ENCODE measurements at regions not wholly inside any gene's neighbourhood (a gene's known extent, or its start where the extent isn't known, plus 50 kb on each side); places are given as distances from the start of the nearest gene placed in this dataset.

- TF ChIP-seq CTCF (IDR thresholded peaks at IDR 0.05; ENCODE audit: control extremely low read depth in 1 of 3, insufficient read depth in 1 of 3, low read depth in 1 of 3, low read length in 3 of 3), result no peak
- TF ChIP-seq SIX5 (IDR thresholded peaks at IDR 0.05; ENCODE audit: low read depth, low read length), result no peak
- TF ChIP-seq POU5F1 (IDR thresholded peaks at IDR 0.05; ENCODE audit: low read depth, low read length), result no peak
- no peak for TF ChIP-seq RBBP5 (IDR thresholded peaks at IDR 0.05; ENCODE audit: borderline replicate concordance, low read depth, low read length)
- TF ChIP-seq TEAD4 (IDR thresholded peaks at IDR 0.05; ENCODE audit: low read depth, low read length), result no peak
- TF ChIP-seq JUN (IDR thresholded peaks at IDR 0.05; ENCODE audit: low read depth, low read length), result no peak
Measured at GRCh38 chr20:10954908-10955580, 281.2 kb upstream of the JAG1 start (continued).

All from H1 (cell line).